ENCODE measurements at regions not wholly inside any gene's neighbourhood (a gene's known extent, or its start where the extent isn't known, plus 50 kb on each side); places are given as distances from the start of the nearest gene placed in this dataset.
"Not testable (repeated sequence)": the region's sequence is repeated elsewhere in the genome, so short reads cannot be mapped to it uniquely, and the experiment has no call there.

GRCh38 chr10:48102410-48103146, 103.0 kb upstream of the FAM25C start:
- DNase-seq, result not testable (repeated sequence)
- peak; percentile 36 for ATAC-seq

GRCh38 chr10:48098854-48099253, 99.3 kb upstream of the FAM25C start:
- not testable (repeated sequence) for DNase-seq, ATAC-seq

GRCh38 chr10:48090706-48091105, 91.1 kb upstream of the FAM25C start:
- ATAC-seq, DNase-seq: not testable (repeated sequence)

- ATAC-seq, DNase-seq: not testable (repeated sequence)
Measured at GRCh38 chr10:48088087-48088486, 88.5 kb upstream of the FAM25C start.

GRCh38 chr10:48084446-48084845, 84.9 kb upstream of the FAM25C start:
- ATAC-seq, DNase-seq: not testable (repeated sequence)

GRCh38 chr10:48071228-48071627, 71.6 kb upstream of the FAM25C start:
- not testable (repeated sequence) for DNase-seq, ATAC-seq

- ATAC-seq, result peak; percentile 92
- not testable (repeated sequence) for DNase-seq
Measured at GRCh38 chr10:48063944-48064625, 64.5 kb upstream of the FAM25C start.

- DNase-seq, ATAC-seq: not testable (repeated sequence)
Measured at GRCh38 chr10:48055395-48055794, 55.8 kb upstream of the FAM25C start.

Measured in stimulated activated naive CD8-positive, alpha-beta T cell treated with anti-CD3 and anti-CD28 coated beads, Interleukin-15, Interleukin-2, amounts not matched to agents 100 U/mL and 50 U/mL, for 24 hours (primary cell).